ENCODE measurements at regions not wholly inside any gene's neighbourhood (a gene's known extent, or its start where the extent isn't known, plus 50 kb on each side); places are given as distances from the start of the nearest gene placed in this dataset.

DNA sequence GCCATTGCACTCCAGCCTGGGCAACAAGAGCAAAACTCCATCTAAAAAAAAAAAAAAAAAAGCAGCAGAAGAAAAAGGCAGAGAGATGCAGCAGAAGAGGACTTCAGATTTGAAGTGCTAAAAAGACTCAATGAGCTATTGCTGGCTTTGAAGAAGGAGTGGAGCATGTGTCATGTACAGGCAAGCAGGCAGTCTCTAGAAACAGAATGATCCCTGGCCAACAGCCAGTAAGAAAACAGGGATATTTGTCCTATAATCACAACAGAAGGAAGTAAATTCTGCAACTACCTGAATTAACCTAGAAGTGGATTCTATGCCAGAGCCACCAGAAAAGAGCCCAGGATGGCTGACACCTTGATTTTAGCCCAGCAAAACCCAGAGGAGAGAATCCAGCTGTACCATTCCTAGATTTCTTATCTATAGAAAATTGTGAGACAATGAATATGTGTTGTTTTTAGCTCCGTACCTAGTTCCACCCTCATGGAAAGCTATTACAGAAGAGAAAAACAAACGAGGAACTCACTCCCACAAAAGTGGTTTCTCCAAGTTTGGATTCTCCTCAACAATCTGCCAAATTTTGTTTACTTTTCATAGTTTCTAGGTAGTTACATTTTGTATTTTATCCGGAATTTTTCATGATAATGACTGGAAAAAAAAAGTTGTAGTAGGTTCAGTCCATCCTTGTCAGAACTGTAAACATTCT lies 198.2 kb upstream of the GNAI1 start:
- TF ChIP-seq, protein P1, sequence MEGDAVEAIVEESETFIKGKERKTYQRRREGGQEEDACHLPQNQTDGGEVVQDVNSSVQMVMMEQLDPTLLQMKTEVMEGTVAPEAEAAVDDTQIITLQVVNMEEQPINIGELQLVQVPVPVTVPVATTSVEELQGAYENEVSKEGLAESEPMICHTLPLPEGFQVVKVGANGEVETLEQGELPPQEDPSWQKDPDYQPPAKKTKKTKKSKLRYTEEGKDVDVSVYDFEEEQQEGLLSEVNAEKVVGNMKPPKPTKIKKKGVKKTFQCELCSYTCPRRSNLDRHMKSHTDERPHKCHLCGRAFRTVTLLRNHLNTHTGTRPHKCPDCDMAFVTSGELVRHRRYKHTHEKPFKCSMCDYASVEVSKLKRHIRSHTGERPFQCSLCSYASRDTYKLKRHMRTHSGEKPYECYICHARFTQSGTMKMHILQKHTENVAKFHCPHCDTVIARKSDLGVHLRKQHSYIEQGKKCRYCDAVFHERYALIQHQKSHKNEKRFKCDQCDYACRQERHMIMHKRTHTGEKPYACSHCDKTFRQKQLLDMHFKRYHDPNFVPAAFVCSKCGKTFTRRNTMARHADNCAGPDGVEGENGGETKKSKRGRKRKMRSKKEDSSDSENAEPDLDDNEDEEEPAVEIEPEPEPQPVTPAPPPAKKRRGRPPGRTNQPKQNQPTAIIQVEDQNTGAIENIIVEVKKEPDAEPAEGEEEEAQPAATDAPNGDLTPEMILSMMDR (IDR thresholded peaks at IDR 0.05), result no peak
- no peak for TF ChIP-seq POLR2A (IDR thresholded peaks at IDR 0.05)

Measured in uterus (tissue), 2 donors.